GM19395 (cell line): ENCODE measurements at regions not wholly inside any gene's neighbourhood (a gene's known extent, or its start where the extent isn't known, plus 50 kb on each side); places are given as distances from the start of the nearest gene placed in this dataset.
A peak's percentile ranks its signal among the peaks of the same experiment; 100 is the strongest.
"Not testable (repeated sequence)": the region's sequence is repeated elsewhere in the genome, so short reads cannot be mapped to it uniquely, and the experiment has no call there.

ENCODE experiments used
- ATAC-seq: cut with Tn5 transposase; IDR thresholded peaks from one replicate; pipeline ENCODE4 v1.9.1; 2021; ENCODE audit warnings: mild to moderate bottlenecking, moderate library complexity; ENCODE audit not compliant: unreplicated experiment

- no peak for ATAC-seq
Observed at GRCh38 chr11:36777311-36777710, 179.3 kb upstream of the RAG2 start.

- no peak for ATAC-seq
Observed at GRCh38 chr11:36775756-36776155, 177.7 kb upstream of the RAG2 start.

- no peak for ATAC-seq
Observed at GRCh38 chr11:36775130-36775529, 177.1 kb upstream of the RAG2 start.

GRCh38 chr11:36774603-36775002, 176.6 kb upstream of the RAG2 start:
- no peak for ATAC-seq

GRCh38 chr11:36763187-36763586, 165.2 kb upstream of the RAG2 start:
- peak; percentile 66 for ATAC-seq

GRCh38 chr11:36757075-36757474, 159.0 kb upstream of the RAG2 start:
- no peak for ATAC-seq

- ATAC-seq: no peak
Observed at GRCh38 chr11:36753960-36754359, 155.9 kb upstream of the RAG2 start.

GRCh38 chr11:36751996-36752395, 154.0 kb upstream of the RAG2 start:
- no peak for ATAC-seq

GRCh38 chr11:36751335-36751781, 153.3 kb upstream of the RAG2 start:
- ATAC-seq: no peak

GRCh38 chr11:36750349-36750748, 152.3 kb upstream of the RAG2 start:
- no peak for ATAC-seq

GRCh38 chr11:36748836-36749235, 150.8 kb upstream of the RAG2 start:
- ATAC-seq: no peak

- ATAC-seq: peak; percentile 93
Observed at GRCh38 chr11:36746886-36747710, 149.1 kb upstream of the RAG2 start.

GRCh38 chr11:36744375-36745168, 146.5 kb upstream of the RAG2 start:
- no peak for ATAC-seq

GRCh38 chr11:36743039-36743438, 145.0 kb upstream of the RAG2 start:
- ATAC-seq: peak; percentile 56

GRCh38 chr11:36741515-36741914, 143.5 kb upstream of the RAG2 start:
- no peak for ATAC-seq

- ATAC-seq: no peak
Observed at GRCh38 chr11:36738292-36738861, 140.3 kb upstream of the RAG2 start.

- ATAC-seq: no peak
Observed at GRCh38 chr11:36736103-36736502, 138.1 kb upstream of the RAG2 start.

- ATAC-seq: not testable (repeated sequence)
Observed at GRCh38 chr11:36733721-36734120, 135.7 kb upstream of the RAG2 start.

- ATAC-seq: no peak
Observed at GRCh38 chr11:36730761-36731160, 132.7 kb upstream of the RAG2 start.

GRCh38 chr11:36729825-36730224, 131.8 kb upstream of the RAG2 start:
- ATAC-seq: no peak

- ATAC-seq: no peak
Observed at GRCh38 chr11:36726420-36726819, 128.4 kb upstream of the RAG2 start.
